Stimulated activated CD8-positive, alpha-beta memory T cell treated with anti-CD3 and anti-CD28 coated beads, Interleukin-7, amount 100 ng/mL, for 1 hour (primary cell): ENCODE measurements at regions not wholly inside any gene's neighbourhood (a gene's known extent, or its start where the extent isn't known, plus 50 kb on each side); places are given as distances from the start of the nearest gene placed in this dataset.

Experiments
- DNase-seq, 2 donors: peaks; one replicate each; pipeline ENCODE4 v3.0.0-alpha.2; 2020; ENCODE audit warnings: low read depth in 2 of 2

DNA sequence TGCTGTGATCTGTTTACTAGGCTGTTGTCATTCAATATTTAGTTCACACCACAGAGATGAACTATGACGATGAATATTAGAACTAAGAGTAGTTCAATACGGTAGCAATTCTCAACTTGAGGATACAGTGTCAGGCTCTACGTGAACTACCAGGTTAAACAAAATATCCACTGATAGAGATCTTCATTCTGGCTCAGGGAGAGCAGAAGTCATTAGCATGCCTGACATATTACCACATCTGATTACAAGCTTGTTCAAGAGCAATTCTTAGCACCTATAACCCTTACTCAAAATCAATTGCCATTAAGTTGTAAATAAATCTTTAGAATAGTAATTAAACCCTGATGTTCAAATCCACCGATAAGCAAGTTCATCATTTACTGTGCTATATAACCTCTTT lies 207.2 kb downstream of the CHRM3 start:
- no peak for DNase-seq

DNA sequence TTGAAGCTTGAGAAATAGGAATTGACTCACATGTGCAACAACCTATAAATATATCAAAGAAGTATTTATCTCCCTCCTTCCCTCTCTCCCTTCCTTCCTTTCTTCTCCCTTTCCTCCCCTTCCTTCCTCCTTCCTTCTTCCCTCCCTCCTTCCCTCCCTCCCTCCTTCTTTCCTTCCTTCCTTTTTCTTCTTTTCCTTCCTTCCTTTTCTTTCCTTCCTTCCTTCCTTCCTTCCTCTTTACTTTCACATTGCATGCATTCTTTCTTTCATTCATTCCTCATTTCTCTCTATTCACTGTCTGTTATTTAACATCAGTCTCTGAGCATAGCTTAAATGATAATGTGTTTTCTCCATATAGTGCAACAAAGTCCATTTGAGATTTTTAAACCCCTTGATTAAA lies 214.2 kb downstream of the CHRM3 start:
- no peak for DNase-seq

DNA sequence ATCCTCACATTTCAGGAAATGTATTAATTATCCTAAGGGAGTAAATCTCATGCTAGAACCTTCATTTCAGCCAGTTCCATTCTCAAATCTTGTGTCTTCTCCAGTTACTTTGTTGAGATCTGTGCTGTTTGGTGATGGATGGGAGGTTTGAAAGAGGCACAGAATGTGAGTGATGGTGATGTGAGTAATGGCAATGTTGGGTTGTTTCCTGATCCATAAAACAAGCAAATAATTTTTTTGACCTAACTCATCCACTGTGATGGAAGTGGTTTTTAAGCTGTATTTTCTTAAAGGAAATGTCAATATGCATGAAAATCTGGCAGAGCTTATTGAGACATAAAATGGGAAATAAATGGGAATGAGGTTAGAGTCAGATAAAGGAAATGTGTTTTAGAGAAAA lies 214.7 kb downstream of the CHRM3 start:
- DNase-seq, result no peak

DNA sequence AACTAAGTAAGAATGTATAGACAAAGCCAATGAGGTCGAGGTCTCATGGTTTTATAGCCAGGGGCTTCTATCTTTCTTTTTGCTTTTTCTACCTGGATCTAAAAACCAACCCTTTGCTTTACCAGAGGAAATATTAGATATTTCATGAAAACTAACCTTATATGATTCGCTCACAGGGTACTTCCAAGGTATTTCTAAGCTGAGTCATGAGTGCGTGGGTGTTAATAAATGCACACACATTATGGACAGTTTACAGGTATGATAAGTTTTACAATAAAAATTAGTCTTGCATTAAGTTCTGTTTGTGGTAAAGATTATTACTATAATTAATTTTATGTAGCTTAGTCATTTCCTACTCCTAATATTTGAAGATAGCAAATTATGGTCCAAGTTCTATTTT lies 217.2 kb downstream of the CHRM3 start:
- DNase-seq, result no peak

DNA sequence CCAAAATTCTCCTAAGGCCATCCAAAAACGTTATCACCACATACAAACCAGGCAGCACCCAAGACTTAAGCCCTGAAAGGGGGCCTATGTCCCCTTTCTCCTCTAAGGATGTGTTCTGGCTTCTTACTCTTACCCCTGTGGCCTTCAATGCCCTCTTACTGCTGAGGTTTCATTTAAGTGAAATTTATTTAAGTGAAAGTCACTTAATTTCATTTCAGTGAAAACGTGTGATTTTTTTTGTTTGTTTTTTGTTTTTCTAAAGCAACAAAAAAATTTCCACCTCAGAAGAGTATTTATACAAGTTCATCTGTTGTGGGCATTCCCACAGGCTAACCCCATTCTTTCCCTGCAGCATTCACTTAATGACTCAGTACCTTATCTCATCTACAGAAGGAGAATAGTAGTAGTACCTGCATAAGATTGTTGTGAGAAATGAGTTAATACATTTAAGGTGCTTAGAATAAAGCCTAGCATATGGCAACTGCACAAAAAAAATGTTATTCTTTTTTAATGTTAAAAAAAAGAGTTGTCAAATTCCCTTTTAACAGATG lies 220.6 kb downstream of the CHRM3 start:
- no peak for DNase-seq

DNA sequence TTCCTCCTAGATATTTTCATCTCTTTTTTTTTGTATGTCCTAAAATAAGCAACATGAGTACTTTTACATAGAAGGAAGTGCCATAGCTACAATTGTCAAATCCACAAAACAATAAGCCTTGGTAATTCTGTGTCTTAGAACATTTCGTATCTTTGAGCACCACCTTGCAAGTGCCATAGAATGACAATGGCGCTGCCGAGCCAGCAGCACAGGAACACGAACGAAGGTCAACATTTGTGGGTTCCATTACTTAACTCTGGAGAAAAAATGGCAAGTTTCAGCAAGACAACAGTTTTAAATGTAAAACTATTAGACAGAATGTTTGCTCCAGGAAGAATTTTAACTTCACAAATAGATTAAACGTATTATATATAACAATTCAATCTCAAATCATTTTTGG lies 222.1 kb downstream of the CHRM3 start:
- no peak for DNase-seq

DNA sequence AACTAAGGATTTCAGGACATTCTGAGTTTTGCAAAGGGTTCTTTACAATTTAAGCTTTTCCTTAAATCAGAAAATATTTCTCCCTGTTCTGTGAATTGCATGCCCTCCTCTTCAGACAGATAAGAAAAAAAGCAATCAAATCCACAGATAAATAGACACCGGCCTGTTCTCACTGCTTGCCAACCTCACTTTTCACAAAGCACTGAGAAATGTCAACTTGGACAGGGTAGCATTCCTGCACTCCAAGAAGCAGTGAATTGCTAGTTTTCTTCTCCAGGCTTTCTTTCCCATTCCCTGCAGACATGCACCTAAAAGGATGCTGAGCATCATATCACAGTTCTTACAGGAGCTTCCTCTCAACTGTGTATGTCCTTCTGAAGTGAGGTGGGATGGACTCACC lies 226.0 kb downstream of the CHRM3 start:
- DNase-seq, result no peak

DNA sequence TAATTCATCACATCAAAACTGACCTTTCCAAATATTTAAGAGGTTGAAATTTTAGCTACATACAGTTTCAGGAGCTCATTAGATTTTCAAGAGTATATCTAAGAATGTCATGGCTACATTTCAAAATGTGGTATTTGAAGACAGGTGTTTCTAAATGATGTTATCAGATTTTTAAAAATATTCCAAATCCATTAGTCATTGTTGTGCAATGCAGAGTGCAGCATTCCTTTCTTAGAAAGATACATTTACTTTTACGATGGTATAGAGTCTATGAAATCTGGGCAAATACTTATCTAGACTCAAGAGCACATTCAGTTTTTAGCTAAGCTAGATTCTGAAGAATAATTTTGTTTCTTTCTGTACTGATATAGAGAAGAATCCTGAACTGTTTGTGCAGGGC lies 230.3 kb downstream of the CHRM3 start:
- DNase-seq, result no peak

DNA sequence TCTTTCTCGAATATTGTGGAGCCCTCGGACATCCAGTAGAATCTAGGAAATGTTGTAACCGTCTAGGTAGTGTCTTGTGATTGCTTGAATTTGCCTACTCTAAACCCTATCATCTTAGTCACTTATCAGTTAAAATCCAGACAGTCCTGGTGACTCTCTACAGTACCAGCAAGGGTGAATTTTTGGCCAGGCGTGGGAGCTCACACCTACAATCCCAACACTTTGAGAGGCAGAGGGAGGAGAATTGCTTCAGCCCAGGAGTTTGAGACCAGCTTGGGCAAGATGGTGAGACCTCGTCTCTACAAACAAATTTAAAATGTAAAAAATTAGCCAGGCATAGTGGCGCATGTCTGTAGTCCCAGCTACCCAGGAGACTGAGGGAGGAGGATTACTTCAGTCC lies 230.9 kb downstream of the CHRM3 start:
- no peak for DNase-seq

DNA sequence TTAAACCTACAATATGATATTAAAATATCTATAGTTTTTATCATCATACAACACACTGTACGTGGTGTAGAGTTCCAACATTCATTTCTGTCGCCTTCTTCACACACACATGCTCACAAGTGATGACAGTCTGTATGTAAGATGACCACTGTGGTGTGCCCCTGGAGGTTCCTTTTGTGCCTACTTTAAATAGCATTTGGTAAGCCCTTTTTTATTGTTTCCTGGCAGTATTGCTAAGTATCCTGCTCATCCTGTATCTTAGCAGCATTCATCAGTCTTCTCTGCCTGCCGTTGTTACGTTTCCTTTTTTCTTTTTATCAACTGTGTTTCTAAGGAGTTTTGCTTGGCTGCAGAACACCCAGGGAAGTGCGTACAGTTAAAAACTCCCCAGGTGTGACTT lies 231.4 kb downstream of the CHRM3 start:
- no peak for DNase-seq

DNA sequence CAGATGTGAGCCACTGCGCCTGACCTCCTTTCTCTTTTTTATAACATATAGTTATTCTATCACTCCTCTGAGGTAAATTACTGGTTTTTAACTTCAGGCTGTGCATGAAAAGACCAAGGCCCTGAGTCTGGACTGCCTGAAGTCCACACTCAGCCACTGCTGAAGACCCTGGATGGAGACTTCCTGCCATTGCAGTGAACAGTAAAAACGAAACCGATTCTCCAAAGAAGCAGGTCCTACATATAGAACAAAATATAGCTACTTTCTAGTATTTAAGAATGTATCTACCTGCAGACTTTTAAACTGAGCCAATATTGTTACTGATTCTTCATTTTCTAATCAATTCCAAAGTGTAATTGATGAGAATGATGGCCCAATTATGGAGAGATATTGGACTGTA lies 232.8 kb downstream of the CHRM3 start:
- DNase-seq, result no peak

DNA sequence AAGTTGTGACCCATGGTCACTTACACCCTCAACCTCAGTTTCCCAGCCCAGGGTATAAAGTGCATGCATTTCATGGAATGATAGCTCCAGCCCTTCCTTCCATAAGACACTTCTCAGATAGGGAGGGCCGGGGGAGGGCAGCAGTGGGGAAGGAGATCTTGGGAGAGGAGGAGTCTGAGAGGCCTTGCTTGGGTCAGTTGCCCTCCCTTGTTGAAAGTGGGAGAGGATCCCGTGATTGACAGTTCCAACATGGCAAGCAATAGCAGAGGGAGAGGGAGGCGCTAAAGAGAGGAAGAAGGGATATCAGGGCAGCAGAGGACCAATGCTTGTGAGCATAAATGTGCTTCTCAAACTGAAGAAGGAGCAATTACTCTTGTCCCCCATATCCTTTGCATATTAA lies 244.4 kb downstream of the CHRM3 start:
- no peak for DNase-seq

DNA sequence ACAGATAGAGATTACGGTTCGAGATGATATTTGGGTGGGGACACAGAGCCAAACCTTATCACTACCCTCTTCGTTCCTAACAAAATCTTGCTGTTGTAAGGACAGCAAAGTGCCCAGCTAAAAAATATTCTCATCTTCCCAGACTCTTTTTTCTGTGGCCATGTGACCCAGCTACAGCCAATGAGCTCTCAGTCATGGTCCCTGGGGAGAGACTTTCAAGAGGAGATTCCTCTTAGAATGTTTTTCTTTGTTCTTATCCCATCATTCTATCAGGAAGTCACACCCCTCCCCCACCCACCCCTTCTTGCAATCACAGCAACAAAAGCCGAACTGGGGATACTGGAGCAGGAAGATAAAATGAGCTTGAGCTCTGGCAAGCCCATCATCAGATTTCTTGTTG lies 247.1 kb downstream of the CHRM3 start:
- DNase-seq, result no peak

DNA sequence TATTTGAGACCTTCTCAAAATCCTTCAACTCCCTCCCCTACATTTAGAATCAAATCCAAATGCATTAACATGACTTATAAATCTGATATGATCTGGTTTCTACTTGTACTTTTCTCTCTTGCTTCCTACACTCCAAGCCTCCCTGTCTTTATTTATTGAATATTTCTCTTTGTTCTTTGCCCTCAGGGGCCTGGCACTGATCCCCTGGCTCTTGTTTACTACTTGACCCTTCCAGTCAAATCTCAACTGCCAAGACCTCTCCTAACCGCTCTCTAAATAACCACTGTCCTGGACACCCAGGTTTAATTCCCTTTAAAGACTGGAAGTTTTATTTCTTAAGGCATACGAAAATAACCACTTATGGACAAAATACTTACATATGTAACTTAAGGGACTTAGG lies 248.9 kb downstream of the CHRM3 start:
- no peak for DNase-seq

DNA sequence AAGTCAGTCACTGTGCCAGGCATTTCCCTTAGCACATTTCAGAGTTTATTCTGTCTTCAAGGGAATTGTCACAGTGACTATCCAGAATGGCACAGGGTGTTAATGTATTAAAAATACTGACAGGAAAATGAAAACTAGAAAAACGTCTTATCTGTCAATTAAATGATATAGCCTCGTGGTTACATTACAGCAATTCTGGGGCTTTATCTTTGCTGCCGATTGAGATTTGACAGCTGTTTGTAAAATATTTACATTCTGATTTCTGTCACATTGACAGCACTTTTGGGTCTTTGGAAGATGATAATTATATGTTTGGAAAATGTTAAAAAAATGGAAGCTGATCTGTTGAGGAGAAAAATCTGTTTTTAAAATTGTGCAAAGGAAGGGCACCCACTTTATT lies 250.0 kb downstream of the CHRM3 start:
- no peak for DNase-seq

DNA sequence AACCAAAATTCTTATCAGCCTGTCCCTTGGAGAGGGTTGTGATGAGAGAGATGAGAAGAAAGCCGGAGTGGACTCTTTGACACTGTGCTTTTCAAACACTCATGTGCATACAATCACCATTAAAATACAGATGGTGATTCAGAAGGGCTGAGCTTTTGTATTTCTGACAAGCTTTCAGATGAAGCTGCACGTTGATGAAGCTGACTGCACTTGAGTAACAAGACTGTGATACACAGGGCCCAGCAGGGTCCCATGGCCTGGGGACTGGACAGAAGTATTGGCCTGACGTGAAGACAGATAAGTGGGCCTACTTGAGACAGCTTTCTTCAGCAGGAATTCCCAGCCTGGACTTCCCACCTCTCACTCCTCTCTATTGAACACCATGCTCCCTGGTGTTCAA lies 258.2 kb downstream of the CHRM3 start:
- no peak for DNase-seq

DNA sequence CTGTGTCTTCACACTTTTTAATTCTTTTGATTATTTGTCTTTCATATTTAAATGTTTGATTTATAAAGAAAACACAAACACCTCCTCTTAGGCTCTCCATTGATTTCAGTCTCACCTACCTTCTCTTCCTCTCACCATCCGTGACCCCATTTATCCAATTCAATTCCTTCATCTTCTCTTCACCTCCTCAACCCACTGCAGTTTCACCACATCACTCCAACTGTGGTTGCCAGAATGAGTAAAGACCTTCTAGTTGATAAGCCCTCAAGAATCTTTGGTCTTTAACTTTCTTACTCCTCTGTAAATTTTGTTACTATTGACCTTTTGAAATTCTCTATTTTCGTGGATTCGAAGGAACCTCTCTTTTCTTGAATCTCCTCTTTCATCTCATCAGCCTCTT lies 260.7 kb downstream of the CHRM3 start:
- DNase-seq, result no peak

DNA sequence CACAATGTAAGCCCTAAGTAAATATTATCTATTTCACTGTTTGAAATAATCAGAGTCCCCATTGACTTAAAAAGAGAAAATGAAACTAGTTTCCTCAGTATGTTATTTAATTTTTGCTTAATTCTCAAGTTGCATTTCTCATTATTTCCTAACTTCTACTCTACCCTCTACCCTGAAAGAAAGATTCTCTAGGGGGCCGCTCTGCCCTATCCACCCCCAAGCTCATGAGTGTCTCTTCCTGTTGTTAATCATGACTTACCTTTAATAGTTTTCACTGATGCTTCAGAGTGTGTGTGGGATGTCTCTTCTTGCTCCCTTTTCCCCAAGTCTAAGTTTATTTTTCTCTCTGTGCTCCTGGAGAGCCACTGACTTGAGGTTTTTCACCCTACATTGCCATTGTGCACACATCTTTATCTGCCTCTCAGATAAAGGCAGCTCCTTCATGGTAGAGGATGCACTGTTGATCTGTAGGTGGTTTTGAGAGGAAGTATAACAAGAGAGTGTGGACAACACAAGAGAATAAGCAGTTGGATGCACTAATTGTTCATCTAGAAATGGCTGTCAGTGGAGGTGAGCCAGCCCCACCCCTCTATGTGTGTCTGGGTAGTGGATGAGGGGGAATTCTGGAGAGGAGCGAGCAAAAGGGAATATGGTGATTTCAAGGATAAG lies 261.7 kb downstream of the CHRM3 start:
- DNase-seq, result no peak

DNA sequence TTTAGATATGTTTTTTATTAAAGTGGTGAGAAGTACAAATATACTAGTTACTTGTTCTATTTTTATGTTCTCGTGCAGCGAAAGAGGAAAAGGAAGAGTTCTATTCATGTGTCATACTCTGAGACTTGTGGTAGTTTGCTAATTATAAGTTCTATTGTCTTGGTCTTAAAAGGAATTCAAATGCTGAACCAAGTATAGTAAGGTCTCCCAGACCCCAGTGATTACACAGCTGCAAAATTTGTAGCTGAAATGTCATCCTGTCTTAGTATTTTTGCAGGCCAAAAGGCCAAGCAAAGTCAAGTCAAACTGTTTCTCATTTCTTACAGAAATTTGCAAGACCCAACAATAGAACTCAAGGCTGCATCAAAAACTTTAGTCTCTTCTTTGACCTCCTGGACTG lies 268.7 kb downstream of the CHRM3 start:
- no peak for DNase-seq

DNA sequence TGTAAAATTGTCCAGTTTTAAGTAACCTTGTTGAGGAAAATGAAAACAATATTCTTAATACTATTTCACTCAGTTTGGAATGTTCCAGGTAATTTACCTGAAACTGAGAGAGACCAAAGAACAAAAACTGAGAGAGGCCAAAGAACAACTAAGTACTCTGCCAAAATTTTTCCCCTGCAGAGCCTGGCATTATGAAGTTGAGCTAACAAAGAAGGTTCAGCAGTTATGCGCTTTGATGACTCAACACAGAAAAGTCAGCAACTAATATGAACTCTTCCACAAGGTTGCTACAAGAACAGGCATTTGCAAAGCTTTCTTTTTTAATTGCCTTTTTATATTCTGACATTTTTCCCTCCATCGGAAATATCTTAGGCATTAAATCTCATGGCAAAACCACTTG lies 270.9 kb downstream of the CHRM3 start:
- DNase-seq, result no peak

DNA sequence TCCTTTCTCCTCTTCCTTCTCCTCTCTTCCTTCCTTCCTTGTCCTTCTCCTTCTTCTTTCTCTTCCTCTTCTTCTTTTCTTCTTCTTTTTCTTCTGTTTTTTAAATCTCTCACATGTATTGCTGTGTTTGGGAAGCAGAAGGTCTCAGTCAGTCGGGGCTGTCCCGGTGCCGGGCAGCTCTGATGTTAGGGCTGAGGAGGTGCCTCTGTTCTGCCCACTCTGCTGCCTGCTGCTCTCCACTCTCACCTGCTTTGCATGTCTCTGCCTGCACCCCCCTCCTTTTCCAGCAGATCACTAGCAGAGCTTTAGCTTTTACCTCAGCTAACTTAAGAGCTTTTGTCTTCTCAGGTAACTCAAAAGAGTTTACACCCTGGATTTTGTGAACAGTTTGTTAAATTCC lies 276.6 kb downstream of the CHRM3 start:
- no peak for DNase-seq

DNA sequence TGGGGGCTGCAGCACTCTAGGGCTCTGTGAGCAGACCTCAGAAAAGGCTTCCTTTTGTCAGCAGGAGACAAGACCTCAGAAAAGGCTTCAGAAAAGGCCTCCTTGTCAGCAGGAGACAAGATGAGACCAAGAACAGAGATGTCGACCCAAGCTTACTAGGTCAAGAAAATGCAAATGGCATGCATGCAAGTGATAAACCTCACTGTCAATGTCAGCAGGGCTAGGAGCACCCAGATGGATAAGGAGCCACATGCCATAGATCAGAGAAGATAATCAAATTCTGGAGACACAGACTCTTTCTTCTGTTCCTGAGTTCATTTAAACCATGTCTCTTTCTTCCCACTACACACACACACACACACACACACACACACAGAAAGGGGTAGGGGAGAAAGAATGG lies 285.9 kb downstream of the CHRM3 start:
- DNase-seq, result no peak

DNA sequence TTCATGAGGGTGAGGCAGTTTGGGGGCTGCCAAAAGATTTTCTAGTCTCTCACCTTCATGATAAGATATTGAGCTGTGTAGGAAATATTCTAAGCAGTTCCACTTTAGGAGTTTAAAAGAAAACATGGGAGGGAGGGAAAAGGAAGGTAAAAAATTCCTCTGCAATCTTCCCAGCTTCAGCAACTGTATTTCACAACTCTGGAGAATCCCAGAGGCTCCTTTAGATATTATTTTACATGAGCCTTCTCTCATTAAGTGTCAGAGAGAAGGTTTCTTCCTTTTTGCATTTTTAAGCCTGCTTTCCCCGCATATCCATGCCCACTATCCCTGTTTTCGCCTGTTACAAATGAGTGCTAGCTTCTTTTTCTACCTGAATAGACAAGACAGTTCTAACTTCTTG lies 289.4 kb downstream of the CHRM3 start:
- DNase-seq, result no peak

DNA sequence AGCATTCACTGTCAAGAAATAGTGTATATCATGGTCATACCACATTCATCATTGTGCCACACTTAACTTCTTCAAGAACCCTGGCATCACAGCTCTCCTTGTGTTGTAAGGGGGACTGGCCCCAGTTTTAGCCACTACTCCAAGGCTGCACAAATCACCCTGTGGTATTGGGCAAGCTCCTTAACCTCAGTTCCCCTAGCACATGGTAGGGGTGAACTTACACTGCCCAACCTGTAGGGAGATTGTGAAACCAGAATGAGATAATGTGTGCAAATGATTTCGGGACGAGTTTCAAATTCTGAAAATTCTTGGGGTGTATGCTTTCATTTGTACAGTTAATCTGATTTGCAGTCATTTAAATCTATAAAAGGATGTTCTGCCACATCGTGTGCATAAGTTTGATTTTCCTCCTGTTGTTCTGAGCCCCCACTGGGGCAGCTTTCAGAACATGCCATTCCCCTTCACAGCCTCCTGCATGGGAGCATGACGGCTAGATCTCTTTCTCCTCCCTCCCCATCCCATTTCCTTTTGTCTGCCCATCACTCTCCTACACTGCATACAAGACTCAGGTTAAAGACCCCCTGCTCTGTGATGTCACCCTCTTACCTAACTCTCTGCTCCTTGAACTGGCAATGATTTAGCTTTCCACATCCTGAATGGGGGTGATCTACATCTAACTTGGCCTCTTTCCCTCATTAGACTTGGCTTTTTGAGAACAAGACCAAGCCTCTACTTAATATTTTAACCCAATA lies 290.3 kb downstream of the CHRM3 start:
- DNase-seq, result no peak
